Cardiac muscle cell (in vitro differentiated cells and primary cell): ENCODE measurements at regions not wholly inside any gene's neighbourhood (a gene's known extent, or its start where the extent isn't known, plus 50 kb on each side); places are given as distances from the start of the nearest gene placed in this dataset.
"Not testable (repeated sequence)": the region's sequence is repeated elsewhere in the genome, so short reads cannot be mapped to it uniquely, and the experiment has no call there.

ENCODE experiments used
- DNase-seq, 2 donors: peaks; one replicate each; pipeline versions ENCODE4 v3.0.0 to v3.0.0-alpha.2; 2010 to 2017; ENCODE audit warnings: low read depth in 1 of 2, low spot score in 1 of 2
- H3K27ac ChIP-seq: fragments of 200-600 bp; sonication (generic); 2 replicates; pipeline ENCODE4 v1.5.1; 2016
- H3K27me3 ChIP-seq: fragments of 200-600 bp; sonication (generic); 2 replicates; pipeline ENCODE4 v1.6.0; 2016; ENCODE audit warnings: control low read depth
- H3K36me3 ChIP-seq: fragments of 200-600 bp; sonication (generic); 2 replicates; pipeline ENCODE4 v1.5.1; 2016; ENCODE audit warnings: control low read depth
- H3K4me1 ChIP-seq: fragments of 200-600 bp; sonication (generic); 2 replicates; pipeline ENCODE4 v1.8.1; 2017; ENCODE audit warnings: low read depth, mild to moderate bottlenecking, mixed run types
- H3K4me3 ChIP-seq: fragments of 200-600 bp; sonication (generic); 2 replicates; pipeline ENCODE4 v1.5.1; 2016; ENCODE audit warnings: mild to moderate bottlenecking
- H3K9me3 ChIP-seq: fragments of 200-600 bp; sonication (generic); 2 replicates; pipeline ENCODE4 v1.5.1; 2017; ENCODE audit warnings: low read depth, mild to moderate bottlenecking, control low read depth
- CTCF ChIP-seq: IDR thresholded peaks from 2 replicates; pipeline ENCODE4 v1.5.1; 2012; ENCODE audit warnings: low read depth, mild to moderate bottlenecking, low read length

- H3K27ac ChIP-seq = no peak overlapping the region
- no peak overlapping the region for H3K4me3 ChIP-seq
- H3K27me3 ChIP-seq = no peaks in the 10 kb centered on the region
- H3K36me3 ChIP-seq = no peaks in the 10 kb centered on the region
- TF ChIP-seq CTCF = no peak
- H3K9me3 ChIP-seq = no peaks in the 10 kb centered on the region
- DNase-seq = no peak
- no peaks in the 10 kb centered on the region for H3K4me1 ChIP-seq
Observed at GRCh38 chr1:238912148-238912547, 474.2 kb upstream of the CHRM3 start.

GRCh38 chr1:238902752-238903151 is 483.6 kb upstream of the CHRM3 start:
- not testable (repeated sequence) for H3K27me3 ChIP-seq, H3K27ac ChIP-seq, H3K4me3 ChIP-seq, H3K4me1 ChIP-seq, DNase-seq, H3K9me3 ChIP-seq, H3K36me3 ChIP-seq

GRCh38 chr1:238900334-238900865 is 486.0 kb upstream of the CHRM3 start:
- no peaks in the 10 kb centered on the region for H3K4me1 ChIP-seq
- no peaks in the 10 kb centered on the region for H3K9me3 ChIP-seq
- H3K27me3 ChIP-seq = no peaks in the 10 kb centered on the region
- no peak for DNase-seq
- no peak overlapping the region for H3K27ac ChIP-seq
- H3K4me3 ChIP-seq = no peak overlapping the region
- TF ChIP-seq CTCF = no peak
- H3K36me3 ChIP-seq = no peaks in the 10 kb centered on the region

- H3K27ac ChIP-seq = no peak overlapping the region
- H3K9me3 ChIP-seq = no peaks in the 10 kb centered on the region
- H3K4me1 ChIP-seq = no peaks in the 10 kb centered on the region
- no peak for DNase-seq
- no peak for TF ChIP-seq CTCF
- no peak overlapping the region for H3K4me3 ChIP-seq
- no peaks in the 10 kb centered on the region for H3K36me3 ChIP-seq
- no peaks in the 10 kb centered on the region for H3K27me3 ChIP-seq
Observed at GRCh38 chr1:238898856-238899255, 487.5 kb upstream of the CHRM3 start.

GRCh38 chr1:238895911-238896310 is 490.5 kb upstream of the CHRM3 start:
- H3K27me3 ChIP-seq = no peaks in the 10 kb centered on the region
- H3K4me3 ChIP-seq = no peak overlapping the region
- H3K9me3 ChIP-seq = no peaks in the 10 kb centered on the region
- TF ChIP-seq CTCF = no peak
- no peak overlapping the region for H3K27ac ChIP-seq
- no peaks in the 10 kb centered on the region for H3K36me3 ChIP-seq
- DNase-seq = no peak
- H3K4me1 ChIP-seq = no peaks in the 10 kb centered on the region

GRCh38 chr1:238892612-238893011 is 493.8 kb upstream of the CHRM3 start:
- no peaks in the 10 kb centered on the region for H3K9me3 ChIP-seq
- no peaks in the 10 kb centered on the region for H3K4me1 ChIP-seq

More at GRCh38 chr1:238892612-238893011, 493.8 kb upstream of the CHRM3 start:
- Histone ChIP-seq H3K27me3 (no peaks in the 10 kb centered on the region), H3K27ac (no peak overlapping the region), H3K4me3 (no peak overlapping the region), H3K36me3 (no peaks in the 10 kb centered on the region)
- TF ChIP-seq CTCF = no peak
- no peak for DNase-seq
